HG03520 (cell line): ENCODE measurements at regions not wholly inside any gene's neighbourhood (a gene's known extent, or its start where the extent isn't known, plus 50 kb on each side); places are given as distances from the start of the nearest gene placed in this dataset.
"Not testable (repeated sequence)": the region's sequence is repeated elsewhere in the genome, so short reads cannot be mapped to it uniquely, and the experiment has no call there.

Source experiments
- ATAC-seq: cut with Tn5 transposase; IDR thresholded peaks from one replicate; pipeline ENCODE4 v1.9.1; 2021; ENCODE audit warnings: mild to moderate bottlenecking, moderate library complexity; ENCODE audit not compliant: unreplicated experiment

DNA sequence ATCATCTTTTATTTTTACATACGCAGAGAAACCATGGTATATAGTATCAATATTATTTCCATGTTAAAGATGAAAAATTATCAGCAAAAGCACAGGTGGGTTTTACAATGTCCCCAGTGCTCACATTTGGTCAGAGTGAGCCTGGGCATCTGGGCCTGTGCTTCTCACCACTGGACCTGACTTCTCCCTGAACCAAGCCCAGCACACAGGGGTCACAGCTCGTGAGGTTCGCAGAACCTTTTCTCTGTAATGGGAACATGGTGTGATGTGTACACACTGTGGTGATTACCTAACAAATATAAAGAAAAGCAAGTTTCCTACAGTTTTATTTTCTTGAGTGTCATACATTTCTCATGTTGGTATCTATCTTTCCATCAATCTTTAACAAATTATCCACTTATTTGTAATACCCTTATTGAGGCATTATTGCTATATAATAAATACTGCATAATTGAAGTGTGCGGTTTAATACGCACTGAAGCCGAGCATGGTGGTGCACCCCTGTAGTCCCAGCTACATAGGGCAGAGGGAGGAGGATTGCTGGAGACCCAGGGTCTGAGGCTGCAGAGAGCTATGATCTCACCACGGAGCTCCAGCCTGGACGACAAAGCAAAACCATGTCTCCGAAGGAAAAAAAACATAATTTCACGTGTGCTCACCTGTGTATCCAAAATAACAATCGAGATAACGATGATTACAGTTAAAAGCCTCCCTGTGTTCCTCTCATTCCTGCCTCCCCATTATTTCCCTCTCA, 743.2 kb downstream of the TMEM121 start:
- no peak for ATAC-seq

DNA sequence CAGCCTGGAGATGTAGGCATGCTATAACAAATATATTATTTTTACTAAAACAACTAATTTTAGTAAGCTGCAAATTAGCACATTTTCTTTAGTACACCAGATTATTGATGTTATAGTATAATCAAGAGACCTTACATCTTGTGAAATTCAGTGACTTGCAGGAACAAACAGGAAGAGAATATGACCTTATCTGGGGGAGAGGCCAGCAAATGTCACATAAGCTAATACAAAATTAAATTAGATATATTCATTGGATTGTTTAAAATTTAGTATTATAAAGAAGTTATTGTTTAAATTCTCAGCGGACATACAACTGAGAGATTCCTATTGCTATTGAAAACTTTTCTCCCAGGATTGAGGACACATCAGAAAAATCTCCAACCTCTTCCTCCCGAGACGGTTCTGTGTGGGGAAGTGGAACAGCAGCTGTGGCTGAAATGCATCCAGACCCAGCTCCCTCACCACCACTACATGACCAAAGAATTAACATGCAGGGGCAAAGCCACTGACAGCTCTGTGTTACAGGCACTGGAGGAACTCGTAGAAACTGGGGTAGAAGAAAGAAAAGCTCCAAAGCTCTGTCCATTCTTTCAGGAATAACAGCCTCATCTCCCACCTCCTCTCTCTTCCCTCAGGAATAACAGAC, 744.2 kb downstream of the TMEM121 start:
- ATAC-seq: not testable (repeated sequence)

DNA sequence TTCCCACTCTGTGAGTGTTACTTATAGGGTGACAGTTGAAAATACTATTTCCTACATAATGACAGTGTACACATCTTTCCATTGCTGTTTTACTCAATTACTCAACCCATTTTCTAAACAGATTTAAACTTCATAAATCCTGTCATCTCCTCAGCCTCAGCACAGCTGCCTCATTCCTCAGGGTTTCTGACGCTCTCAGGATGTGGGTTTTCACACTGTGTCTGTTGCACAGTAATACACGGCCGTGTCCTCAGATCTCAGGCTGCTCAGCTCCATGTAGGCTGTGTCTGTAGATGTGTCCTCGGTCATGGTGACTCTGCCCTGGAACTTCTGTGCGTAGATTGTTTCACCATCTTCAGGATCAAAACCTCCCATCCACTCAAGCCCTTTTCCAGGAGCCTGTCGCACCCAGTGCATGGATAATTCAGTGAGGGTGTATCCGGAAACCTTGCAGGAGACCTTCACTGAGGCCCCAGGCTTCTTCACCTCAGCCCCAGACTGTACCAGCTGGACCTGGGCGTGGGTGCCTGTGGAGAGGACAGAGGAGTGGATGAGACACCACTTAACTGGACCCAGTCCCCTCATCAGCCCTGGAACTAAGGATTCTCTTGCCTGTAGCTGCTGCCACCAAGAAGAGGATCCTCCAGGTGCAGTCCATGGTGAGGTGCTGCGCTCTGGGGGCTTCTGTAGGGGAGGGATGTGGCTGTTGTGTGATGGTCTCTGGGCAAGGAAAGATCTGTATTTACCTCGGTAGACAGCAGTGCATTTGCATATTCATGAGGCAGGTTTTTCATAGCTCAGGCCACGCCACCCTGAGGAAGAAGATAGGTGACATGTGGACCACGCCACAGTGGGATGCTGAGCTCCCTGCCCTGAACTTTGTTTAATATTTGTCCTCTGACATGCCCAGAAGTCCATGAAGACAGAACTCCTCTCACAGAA, 750.2 kb downstream of the TMEM121 start:
- no peak for ATAC-seq

DNA sequence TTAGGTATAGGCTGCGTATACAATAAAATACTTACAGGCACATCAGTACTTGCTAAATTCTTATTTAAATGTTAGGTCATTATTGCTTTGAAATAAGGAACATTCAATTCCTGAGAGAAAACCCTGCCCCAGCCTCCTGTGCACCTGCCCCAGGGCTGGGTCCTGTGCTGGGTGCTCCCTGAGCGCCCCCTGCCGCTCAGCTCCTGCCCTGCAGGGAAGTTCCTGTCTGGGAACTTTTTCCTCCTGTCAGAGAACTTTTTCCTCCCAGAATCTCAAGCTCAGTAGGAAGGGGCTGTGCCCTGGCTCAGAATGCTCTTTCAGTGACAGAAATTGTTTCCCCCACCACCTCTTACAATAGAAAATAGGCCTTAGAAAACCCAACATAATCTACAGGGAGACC, 751.1 kb downstream of the TMEM121 start:
- ATAC-seq: no peak

DNA sequence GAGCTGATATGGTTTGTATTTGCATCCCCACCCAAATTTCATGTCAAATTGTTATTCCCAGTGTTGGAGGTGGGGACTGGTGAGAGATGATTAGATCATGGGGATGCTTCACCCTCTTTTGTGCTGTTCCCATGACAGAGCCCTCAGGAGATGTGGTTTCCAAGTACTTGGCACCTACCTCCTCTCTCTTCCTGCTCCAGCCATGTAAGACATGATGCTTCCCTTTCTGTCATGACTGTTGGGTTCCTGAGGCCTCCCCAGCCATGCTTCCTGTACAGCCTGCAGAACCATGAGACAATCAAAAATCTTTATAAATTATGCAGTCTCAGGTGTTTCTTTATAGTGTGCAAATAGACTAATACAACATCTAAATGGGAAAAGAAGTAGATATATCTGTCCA, 754.5 kb downstream of the TMEM121 start:
- ATAC-seq: no peak

DNA sequence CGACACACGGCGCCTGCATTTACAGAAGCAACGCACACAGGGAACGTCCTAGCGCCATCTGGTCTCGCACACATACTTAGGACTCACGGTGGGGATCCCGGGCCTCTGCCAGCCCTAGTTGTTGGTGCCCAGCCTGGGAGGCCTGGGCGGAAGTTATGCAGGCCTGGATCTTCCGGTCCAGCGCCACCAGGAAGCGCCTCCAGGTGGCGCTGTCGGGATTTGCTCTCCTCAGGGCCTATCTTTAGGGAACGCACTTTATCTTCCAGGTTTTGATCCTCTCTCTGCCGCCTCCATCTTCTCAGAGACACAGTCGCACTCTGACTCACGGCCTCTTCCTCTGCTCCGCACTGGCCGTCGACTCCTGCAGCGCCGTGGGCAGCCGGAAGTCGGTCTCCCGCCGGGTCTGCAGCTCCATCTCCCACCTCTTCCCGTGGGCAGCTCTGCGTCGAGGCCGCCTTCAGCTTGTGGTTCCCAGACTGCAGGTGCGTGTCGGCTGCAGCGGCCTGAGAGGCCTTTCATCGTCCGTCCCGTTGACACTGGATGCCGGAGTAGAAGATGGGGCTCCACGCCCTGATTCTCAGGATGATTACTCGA, 760.4 kb downstream of the TMEM121 start:
- ATAC-seq: no peak

DNA sequence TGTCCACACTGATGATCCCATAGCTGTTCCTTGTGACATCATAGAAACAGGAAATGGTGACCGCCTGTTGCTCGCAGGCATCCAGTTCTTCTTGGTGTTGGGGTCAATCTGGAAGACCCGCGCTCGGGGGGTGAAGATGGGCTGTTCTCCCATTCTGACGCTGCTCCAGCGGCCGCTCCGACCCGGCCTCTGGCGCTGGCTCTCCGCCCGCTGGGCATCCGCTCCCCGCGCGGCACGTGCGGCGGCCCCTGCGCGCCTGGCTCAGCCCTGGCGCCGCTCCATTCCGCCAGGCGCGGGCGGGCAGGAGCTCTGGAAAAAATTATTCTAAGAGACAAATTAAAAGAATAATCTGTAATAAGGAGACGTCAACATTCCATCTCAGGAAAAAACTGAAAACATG, 761.1 kb downstream of the TMEM121 start:
- no peak for ATAC-seq

DNA sequence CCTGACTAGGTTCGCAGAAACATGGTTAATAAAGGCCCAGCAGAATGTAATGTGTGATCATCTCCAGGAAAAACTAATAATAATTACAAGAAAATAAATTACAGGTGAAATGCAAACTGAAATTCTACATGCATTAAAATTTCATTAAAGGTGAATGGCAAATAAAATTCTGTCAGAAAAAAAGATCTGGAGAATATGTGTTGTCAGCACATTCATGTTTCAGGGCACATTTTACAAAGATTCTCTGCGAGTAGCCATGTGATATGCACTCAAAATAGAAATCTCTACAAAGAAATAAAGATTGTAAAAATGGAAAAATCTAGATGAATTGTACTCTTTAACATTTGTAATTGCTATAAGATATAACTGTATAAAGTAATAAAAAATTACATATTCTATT, 765.2 kb downstream of the TMEM121 start:
- ATAC-seq: no peak

DNA sequence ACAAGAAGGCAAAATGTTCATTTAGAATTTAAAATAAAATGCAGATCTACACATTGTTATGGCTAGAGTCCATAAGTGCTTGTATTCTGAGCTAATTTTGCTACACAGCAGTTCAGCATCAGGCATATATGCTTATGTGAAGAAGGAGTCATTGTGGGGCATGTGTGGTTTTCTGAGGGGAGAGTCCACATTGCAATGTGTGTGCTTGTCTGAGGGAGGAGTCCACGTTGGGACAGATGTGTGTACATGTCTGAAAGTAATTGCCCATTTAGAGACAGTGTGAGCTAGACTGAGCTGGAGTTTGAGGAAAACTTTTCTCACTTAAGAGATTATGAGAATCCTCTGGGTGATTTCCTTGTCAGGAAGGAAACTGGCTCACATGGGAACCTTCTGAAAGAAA, 767.9 kb downstream of the TMEM121 start:
- ATAC-seq: no peak

DNA sequence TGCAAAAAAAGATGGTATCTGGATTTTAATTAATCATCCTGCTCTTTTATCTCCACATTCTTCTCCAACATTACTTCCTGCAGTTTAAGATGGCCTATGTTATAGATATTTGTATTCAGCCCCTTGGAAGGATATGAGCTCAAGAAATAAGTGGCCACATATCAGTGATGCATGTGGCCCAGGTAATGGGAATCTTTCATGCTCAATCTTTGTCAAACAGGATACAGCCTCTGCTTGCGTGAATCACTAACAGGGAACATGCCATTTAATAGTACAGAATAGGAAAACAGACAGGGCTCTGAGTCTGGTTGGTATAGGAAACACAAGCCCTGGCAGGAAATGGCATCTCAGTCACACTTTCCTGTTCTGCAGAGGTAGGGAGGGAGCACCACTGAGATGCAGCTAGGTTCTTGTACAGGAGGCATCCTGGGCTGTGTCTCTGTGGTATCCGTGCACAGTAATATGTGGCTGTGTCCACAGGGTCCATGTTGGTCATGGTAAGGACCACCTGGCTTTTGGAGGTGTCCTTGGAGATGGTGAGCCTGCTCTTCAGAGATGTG, 774.6 kb downstream of the TMEM121 start:
- ATAC-seq: not testable (repeated sequence)

DNA sequence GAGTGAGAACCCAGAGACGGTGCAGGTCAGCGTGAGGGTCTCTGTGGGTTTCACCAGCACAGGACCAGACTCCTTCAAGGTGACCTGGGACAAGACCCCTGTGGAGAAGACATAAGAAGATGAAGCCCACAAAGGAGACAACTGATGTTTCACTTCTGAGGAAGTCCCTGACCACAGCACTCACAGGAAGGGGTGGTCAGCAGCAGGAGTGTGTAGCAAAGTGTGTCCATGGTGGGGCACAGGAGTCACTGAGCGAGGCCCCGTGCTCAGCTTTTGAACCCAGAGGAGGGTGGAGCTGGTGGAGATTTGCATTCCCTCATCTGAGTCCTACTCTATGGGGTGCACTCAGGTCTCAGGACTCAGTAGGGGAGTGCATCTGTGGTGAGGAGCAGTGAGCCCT, 775.2 kb downstream of the TMEM121 start:
- not testable (repeated sequence) for ATAC-seq

DNA sequence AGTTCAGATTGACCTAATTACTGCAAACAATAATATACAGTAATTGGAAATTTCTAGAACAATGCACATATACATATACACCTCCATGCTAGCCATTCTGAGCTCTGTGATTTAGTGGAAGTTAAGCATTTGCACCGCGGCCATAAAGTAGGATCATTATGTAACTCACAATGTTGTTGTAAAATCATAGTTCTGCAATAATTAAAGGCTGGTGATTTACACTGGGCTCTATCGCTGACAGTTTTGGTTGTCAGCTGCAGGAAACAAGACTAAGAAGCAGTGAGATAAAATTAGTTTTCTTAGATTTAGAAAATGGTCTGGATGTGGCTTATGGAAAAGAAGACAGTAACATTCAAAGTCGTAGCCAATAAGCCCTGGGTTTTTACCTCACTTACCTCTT, 776.3 kb downstream of the TMEM121 start:
- ATAC-seq: no peak

DNA sequence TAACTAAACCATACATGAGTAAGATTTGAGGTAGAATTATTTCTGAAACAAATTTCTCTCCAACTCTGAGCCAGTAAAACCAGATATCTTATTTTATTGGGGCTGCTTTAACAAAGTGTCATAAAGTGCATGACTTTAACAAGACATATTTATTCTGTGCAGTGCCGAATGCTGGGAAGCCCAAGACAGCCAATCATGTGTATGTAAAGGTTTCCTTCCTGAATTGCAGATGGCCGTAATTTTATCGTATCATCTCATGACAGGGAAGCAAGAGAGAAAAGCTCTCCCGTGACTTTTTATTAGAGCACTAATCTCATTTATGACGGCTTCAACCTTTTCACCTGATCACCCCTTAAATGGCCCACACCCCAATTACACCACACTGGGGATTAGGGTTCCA, 777.9 kb downstream of the TMEM121 start:
- no peak for ATAC-seq

DNA sequence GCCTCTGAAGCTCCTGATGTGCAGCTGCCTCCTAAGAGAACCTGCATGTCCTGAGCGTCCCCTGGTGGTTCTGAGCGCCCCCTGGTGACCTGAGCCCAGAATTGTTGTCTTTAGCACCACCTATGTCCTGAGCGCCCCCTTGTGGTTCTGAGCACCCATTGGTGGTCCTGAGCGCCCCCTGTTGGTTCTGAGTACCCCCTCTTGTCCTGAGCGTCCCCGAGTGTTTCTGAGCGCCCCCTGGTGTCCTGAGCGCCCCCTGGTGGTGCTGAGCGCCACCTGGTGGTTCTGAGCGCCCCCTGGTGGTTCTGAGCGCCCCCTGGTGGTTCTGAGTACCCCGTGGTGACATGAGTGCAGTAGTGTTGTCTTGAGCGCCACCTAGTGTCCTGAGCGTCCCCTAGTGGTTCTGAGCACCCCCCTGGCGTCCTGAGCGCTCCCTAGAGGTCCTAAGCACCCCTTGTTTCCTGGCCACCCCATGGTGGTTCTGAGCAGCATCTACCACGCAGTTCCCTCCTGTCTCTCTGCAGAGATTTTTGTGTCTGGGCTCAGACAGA, 782.5 kb downstream of the TMEM121 start:
- no peak for ATAC-seq

DNA sequence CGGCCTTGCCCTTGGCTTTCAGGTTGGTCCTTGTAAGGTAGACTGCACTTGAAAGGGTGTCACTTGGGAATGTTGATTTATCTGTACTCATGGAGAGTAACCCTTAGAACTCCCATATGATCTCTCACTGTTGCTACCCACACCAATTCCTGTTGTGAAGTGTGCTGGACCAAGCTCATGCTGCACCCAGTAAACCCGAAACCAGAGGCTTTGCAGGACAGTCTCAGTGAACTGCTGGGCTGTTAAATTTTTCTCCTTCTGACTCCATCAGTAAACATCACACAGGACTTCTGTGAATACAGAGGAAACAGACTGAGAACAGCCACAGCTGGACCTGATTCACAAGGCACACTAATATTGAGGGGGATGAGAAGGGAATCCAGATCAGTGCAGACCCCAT, 783.0 kb downstream of the TMEM121 start:
- ATAC-seq: no peak

DNA sequence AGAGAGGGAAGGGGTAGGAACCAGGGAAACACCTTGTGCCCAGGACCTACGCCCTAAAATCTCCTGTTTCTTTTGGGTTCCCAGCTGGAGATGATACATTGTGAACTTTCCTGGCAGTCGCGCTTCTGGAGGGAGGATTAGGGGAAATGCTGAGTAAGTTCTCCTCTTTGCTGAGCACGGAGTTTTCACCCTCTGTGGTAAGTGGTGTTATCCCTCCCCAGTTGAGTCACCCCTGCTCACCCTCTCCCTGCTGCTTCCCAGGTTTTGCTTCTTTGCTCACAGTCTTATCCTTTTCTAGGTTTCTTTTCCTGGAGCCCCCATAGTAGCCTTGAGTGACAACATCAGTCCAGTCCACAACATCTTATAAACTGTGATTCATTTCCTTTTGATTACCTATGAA, 789.1 kb downstream of the TMEM121 start:
- no peak for ATAC-seq

DNA sequence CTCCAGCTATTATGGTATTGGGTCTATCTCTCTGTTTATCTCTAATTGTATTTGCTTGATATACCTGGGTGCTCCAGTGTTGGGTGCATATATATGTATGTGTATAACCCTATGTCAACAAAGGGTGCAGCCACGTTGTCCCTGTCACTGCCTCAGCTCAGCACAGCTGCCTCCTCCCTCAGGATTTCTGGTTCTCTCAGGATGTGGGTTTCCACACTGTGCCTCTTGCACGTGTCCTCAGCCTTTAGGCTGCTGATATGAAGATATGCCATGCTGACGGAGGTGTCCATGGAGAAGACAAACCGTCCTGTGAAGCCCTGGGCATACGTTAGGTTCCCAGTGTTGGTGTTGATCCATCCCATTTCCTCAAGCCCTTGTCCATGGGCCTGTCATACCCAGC, 791.2 kb downstream of the TMEM121 start:
- ATAC-seq: no peak

DNA sequence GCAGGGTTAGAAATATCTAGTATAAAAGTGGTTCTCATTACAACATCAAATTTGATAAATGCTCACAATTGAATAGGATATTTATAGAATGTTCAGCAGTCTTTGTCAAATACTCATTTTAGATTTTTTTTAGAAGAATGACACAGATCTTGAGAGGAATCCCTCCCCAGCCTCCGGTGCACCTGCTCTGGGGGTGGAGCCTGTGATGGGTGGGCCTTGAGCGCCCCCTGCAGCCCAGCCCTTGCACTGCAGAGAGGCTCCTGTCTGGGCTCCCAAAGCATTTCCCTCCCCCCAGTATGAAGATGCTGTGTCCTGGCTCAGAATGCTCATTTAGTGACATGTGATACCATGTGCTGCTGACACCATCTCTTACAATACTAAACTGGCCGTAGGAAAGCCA, 792.3 kb downstream of the TMEM121 start:
- no peak for ATAC-seq

DNA sequence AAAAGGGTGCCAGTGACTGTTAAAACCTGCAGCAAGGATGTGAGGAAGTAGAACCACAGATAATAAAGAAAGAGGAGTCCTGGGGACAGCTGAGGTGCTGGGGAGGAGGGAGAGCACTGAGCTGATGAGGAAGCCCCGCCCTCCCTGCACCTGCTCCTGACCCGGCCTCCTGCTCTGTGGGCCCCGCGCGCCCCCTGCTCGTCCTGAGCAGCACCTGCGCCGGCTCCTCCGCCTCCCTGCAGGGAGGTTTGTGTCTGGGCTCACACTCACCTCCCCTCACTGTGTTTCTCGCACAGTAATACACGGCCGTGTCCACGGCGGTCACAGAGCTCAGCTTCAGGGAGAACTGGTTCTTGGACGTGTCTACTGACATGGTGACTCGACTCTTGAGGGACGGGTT, 797.6 kb downstream of the TMEM121 start:
- not testable (repeated sequence) for ATAC-seq

DNA sequence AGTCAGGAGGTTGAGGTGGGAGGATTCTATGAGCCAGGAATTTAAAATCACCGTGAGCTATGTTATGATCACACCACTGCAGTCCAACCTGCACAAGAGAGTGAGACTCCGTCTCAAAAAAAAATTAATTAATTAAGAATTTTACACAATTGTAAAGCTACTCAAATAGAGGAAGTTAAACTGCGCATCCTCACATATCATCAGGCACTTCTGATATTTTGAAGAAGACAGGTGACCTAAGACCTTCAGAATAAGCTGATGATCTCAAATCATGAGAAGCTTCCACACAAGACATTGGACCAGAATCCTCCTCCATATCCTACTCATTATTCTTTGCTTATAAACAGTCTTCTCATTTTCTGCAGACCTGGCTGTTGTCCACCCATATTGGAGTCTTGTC, 800.9 kb downstream of the TMEM121 start:
- no peak for ATAC-seq
